ENCODE measurements at regions not wholly inside any gene's neighbourhood (a gene's known extent, or its start where the extent isn't known, plus 50 kb on each side); places are given as distances from the start of the nearest gene placed in this dataset.
"Not testable (repeated sequence)": the region's sequence is repeated elsewhere in the genome, so short reads cannot be mapped to it uniquely, and the experiment has no call there.

DNA sequence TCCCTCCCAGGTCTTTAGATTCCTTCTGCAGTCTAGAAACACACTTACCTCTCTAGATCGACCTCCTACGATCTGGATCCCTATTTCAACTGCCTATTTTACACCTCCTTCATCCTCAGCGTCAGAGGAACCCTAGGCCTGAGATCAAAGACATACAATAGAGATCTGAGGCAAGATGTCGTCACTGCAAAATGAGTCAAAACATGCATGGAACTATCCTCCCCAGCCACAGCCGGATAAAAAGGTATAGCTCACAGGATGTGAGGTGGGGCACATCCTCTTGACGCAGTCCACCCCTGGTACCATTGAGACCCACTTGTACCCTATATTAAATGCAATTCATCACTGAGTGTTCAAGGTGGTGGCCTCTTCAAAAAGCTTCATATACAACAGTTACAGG is 63.7 kb upstream of the DNAJC10 start:
- Histone ChIP-seq H3K4me1 (no peaks in the 10 kb centered on the region), H3K27me3 (ENCODE audit: insufficient read depth in 3 of 3, low read length in 2 of 3) (no peaks in the 10 kb centered on the region), H3K27ac (no peak overlapping the region), H3K9me3 (no peaks in the 10 kb centered on the region), H3K36me3 (ENCODE audit: insufficient read depth in 1 of 2, low read depth in 1 of 2) (no peaks in the 10 kb centered on the region), H3K4me3 (no peak overlapping the region)
- no peak for DNase-seq
- 76 to 81% (median 78%) methylated on average over 6 of the region's 6 CpGs for WGBS, 3 donors
- TF ChIP-seq CTCF (IDR thresholded peaks at IDR 0.05), result no peak
- intact Hi-C loops (cut with DNase I), result loop anchor here (5.0 kb wide), 1 partner anchor 465 kb away; no protein-coding TSS in a partner anchor
- no peak for ATAC-seq

DNA sequence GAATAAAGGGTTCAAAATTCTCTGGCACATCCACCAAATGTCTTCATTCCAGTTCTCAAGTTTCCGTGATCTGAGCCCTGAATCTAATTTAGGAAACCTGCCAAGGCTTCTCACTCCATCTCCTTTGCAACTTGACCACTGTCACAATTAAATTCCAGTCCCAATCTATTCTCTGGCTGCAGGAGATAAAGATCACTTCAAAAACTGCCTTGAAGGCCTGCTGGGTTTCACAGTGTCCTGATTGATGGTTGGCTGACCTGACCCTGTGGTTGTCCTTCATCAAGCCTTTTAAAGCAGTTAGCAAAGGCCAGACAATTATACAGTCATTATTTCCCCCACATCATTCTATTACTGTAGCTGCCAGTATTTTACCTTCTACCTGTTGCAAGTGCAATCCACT is 60.3 kb upstream of the DNAJC10 start:
- ATAC-seq (no peak), DNase-seq (no peak)
- no peak for TF ChIP-seq CTCF (IDR thresholded peaks at IDR 0.05)
- Histone ChIP-seq H3K4me1 (no peaks in the 10 kb centered on the region), H3K9me3 (no peaks in the 10 kb centered on the region), H3K27ac (no peak overlapping the region), H3K27me3 (ENCODE audit: insufficient read depth in 3 of 3, low read length in 2 of 3) (no peaks in the 10 kb centered on the region), H3K4me3 (no peak overlapping the region), H3K36me3 (ENCODE audit: insufficient read depth in 1 of 2, low read depth in 1 of 2) (no peaks in the 10 kb centered on the region)
- WGBS, 3 donors, result 9 to 16% (median 11%) methylated on average over 1 of the region's 1 CpG
- intact Hi-C loops (cut with DNase I), result no loop called here

- intact Hi-C loops (cut with DNase I), result no loop called here
- 71 to 81% (median 76%) methylated on average over 1 of the region's 1 CpG for WGBS, 3 donors
Observed at GRCh38 chr2:182664212-182664611, 51.8 kb upstream of the DNAJC10 start.

GRCh38 chr2:182665500-182665899 is 50.6 kb upstream of the DNAJC10 start:
- intact Hi-C loops (cut with DNase I); DNase-seq; H3K27ac ChIP-seq; H3K4me3 ChIP-seq; H3K4me1 ChIP-seq; H3K27me3 ChIP-seq (ENCODE audit: insufficient read depth in 3 of 3, low read length in 2 of 3); H3K36me3 ChIP-seq (ENCODE audit: insufficient read depth in 1 of 2, low read depth in 1 of 2); H3K9me3 ChIP-seq; ATAC-seq: not testable (repeated sequence)
- 37 to 44% (median 41%) methylated on average over 3 of the region's 3 CpGs for WGBS, 3 donors

More at GRCh38 chr2:182664212-182664611, 51.8 kb upstream of the DNAJC10 start:
- DNase-seq (no peak), ATAC-seq (no peak)
- no peaks in the 10 kb centered on the region for H3K36me3 ChIP-seq (ENCODE audit: insufficient read depth in 1 of 2, low read depth in 1 of 2)
- H3K27ac ChIP-seq, result no peak overlapping the region
- H3K9me3 ChIP-seq, result no peaks in the 10 kb centered on the region
- no peaks in the 10 kb centered on the region for H3K4me1 ChIP-seq
- TF ChIP-seq CTCF (IDR thresholded peaks at IDR 0.05), result no peak
- no peaks in the 10 kb centered on the region for H3K27me3 ChIP-seq (ENCODE audit: insufficient read depth in 3 of 3, low read length in 2 of 3)
- H3K4me3 ChIP-seq, result no peak overlapping the region

Measured in psoas muscle (tissue), 7 donors.